Panc1 (cell line): ENCODE measurements at regions not wholly inside any gene's neighbourhood (a gene's known extent, or its start where the extent isn't known, plus 50 kb on each side); places are given as distances from the start of the nearest gene placed in this dataset.

Experiments used
- POLR2AphosphoS5 ChIP-seq: IDR thresholded peaks from 2 replicates; pipeline ENCODE4 v1.6.1; 2012; ENCODE audit warnings: mild to moderate bottlenecking, low read depth, low read length, moderate library complexity
- REST ChIP-seq, 2 experiments: IDR thresholded peaks; 2 replicates each; pipeline ENCODE4 v1.6.1; 2011 to 2012; ENCODE audit warnings: low read depth in 2 of 2, control low read depth in 1 of 2, low read length in 1 of 2, mild to moderate bottlenecking in 1 of 2, moderate library complexity in 1 of 2; ENCODE audit not compliant: insufficient read depth in 1 of 2
- SIN3A ChIP-seq: IDR thresholded peaks from 2 replicates; pipeline ENCODE4 v1.6.1; 2012; ENCODE audit warnings: low read depth, mild to moderate bottlenecking, low read length, moderate library complexity, borderline replicate concordance; ENCODE audit not compliant: insufficient read depth
- TCF7L2 ChIP-seq: IDR thresholded peaks from 2 replicates; pipeline ENCODE4 v1.6.1; 2011; ENCODE audit warnings: mild to moderate bottlenecking, low read depth, low read length, inconsistent platforms
- TF ChIP-seq, protein P1 (sequence below): fragments of 450-650 bp; IDR thresholded peaks from 2 replicates; pipeline ENCODE4 v1.5.1; 2017; ENCODE audit warnings: mild to moderate bottlenecking

DNA sequence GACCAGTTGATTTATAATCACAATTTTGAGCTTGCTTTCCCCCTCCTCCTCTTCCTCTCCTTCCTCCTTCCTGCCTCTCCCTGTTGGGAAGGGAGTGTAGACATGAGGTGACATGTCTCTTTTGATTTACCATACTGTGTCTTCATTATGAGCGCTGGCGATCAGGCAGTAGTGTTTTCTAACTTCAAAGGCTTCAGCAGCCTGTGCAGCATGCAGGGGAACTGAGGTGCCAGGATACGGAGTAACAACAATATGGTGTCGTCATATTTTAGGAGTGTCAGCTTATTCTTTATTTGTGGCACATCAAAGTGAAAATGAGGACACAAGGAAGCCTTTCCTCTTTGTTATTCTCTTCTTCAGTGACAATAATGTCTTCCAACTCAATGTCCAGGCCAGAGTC lies 864.2 kb downstream of the SLC4A3 start:
- no peak for TF ChIP-seq SIN3A
- TF ChIP-seq, protein P1, sequence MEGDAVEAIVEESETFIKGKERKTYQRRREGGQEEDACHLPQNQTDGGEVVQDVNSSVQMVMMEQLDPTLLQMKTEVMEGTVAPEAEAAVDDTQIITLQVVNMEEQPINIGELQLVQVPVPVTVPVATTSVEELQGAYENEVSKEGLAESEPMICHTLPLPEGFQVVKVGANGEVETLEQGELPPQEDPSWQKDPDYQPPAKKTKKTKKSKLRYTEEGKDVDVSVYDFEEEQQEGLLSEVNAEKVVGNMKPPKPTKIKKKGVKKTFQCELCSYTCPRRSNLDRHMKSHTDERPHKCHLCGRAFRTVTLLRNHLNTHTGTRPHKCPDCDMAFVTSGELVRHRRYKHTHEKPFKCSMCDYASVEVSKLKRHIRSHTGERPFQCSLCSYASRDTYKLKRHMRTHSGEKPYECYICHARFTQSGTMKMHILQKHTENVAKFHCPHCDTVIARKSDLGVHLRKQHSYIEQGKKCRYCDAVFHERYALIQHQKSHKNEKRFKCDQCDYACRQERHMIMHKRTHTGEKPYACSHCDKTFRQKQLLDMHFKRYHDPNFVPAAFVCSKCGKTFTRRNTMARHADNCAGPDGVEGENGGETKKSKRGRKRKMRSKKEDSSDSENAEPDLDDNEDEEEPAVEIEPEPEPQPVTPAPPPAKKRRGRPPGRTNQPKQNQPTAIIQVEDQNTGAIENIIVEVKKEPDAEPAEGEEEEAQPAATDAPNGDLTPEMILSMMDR, result no peak
- TF ChIP-seq POLR2AphosphoS5, result no peak
- TF ChIP-seq REST (IDR thresholded peaks at IDR 0.05; ENCODE audit: insufficient read depth in 1 of 2, low read depth in 2 of 2, low read length in 1 of 2), result no peak
- TF ChIP-seq TCF7L2, result no peak
